ENCODE measurements at regions not wholly inside any gene's neighbourhood (a gene's known extent, or its start where the extent isn't known, plus 50 kb on each side); places are given as distances from the start of the nearest gene placed in this dataset.

- 83 to 93% methylated on average over 1 of the region's 1 CpG for WGBS, 2 donors
- intact Hi-C loops (cut with DNase I): no loop called here
- DNase-seq: no peak
- no peaks in the 10 kb centered on the region for H3K36me3 ChIP-seq
- no peaks in the 10 kb centered on the region for H3K9me3 ChIP-seq
- TF ChIP-seq POLR2A (IDR thresholded peaks at IDR 0.05) (no peak), CTCF (IDR thresholded peaks at IDR 0.05) (no peak)
- no peak overlapping the region for H3K4me3 ChIP-seq (replicated peaks in 1 of 3)
- no peaks in the 10 kb centered on the region for H3K4me1 ChIP-seq
- no peaks in the 10 kb centered on the region for H3K27me3 ChIP-seq
- no peak overlapping the region for H3K27ac ChIP-seq
These were observed 85.3 kb upstream of the MBIP start for GRCh38 chr14:36405589-36406274.

- no peak for DNase-seq
- TF ChIP-seq CTCF (IDR thresholded peaks at IDR 0.05): no peak
- no peak for TF ChIP-seq POLR2A (IDR thresholded peaks at IDR 0.05)
- 69 to 90% methylated on average over 2 of the region's 2 CpGs for WGBS, 2 donors
- Histone ChIP-seq H3K27ac (no peak overlapping the region), H3K4me3 (replicated peaks in 1 of 3) (no peak overlapping the region), H3K9me3 (no peaks in the 10 kb centered on the region), H3K4me1 (no peaks in the 10 kb centered on the region), H3K36me3 (no peaks in the 10 kb centered on the region), H3K27me3 (no peaks in the 10 kb centered on the region)
- intact Hi-C loops (cut with DNase I): no loop called here
These were observed 82.4 kb upstream of the MBIP start for GRCh38 chr14:36402867-36403266.

- no peaks in the 10 kb centered on the region for H3K36me3 ChIP-seq
- intact Hi-C loops (cut with DNase I): no loop called here
- no peaks in the 10 kb centered on the region for H3K27me3 ChIP-seq
- TF ChIP-seq POLR2A (IDR thresholded peaks at IDR 0.05): no peak
- no peak for TF ChIP-seq CTCF (IDR thresholded peaks at IDR 0.05)
- no peaks in the 10 kb centered on the region for H3K9me3 ChIP-seq
- H3K4me1 ChIP-seq: peaks cover 11 to 15% of the 10 kb centered on the region in 2 donors
- H3K4me3 ChIP-seq (replicated peaks in 1 of 3): no peak overlapping the region
- 87 to 88% methylated on average over 5 of the region's 5 CpGs for WGBS, 2 donors
- no peak for DNase-seq
- no peak overlapping the region for H3K27ac ChIP-seq
These were observed 78.2 kb upstream of the MBIP start for GRCh38 chr14:36398463-36399291.

- H3K27me3 ChIP-seq: no peaks in the 10 kb centered on the region
- intact Hi-C loops (cut with DNase I): no loop called here
- DNase-seq: no peak
- TF ChIP-seq CTCF (IDR thresholded peaks at IDR 0.05): no peak
- peaks cover 11 to 16% of the 10 kb centered on the region in 2 donors for H3K4me1 ChIP-seq
- no peaks in the 10 kb centered on the region for H3K36me3 ChIP-seq
- no peak overlapping the region for H3K27ac ChIP-seq
- no peak overlapping the region for H3K4me3 ChIP-seq (replicated peaks in 1 of 3)
- H3K9me3 ChIP-seq: no peaks in the 10 kb centered on the region
These were observed 76.9 kb upstream of the MBIP start for GRCh38 chr14:36397357-36397756.

- Histone ChIP-seq H3K27me3 (no peaks in the 10 kb centered on the region), H3K4me3 (replicated peaks in 1 of 3) (no peak overlapping the region), H3K4me1 (peaks cover 14 to 20% of the 10 kb centered on the region in 2 donors), H3K27ac (no peak overlapping the region), H3K9me3 (no peaks in the 10 kb centered on the region), H3K36me3 (no peaks in the 10 kb centered on the region)
- no peak for DNase-seq
- intact Hi-C loops (cut with DNase I): no loop called here
- no peak for TF ChIP-seq CTCF (IDR thresholded peaks at IDR 0.05)
- TF ChIP-seq POLR2A (IDR thresholded peaks at IDR 0.05): no peak
These were observed 76.4 kb upstream of the MBIP start for GRCh38 chr14:36396798-36397197.
